Tibial artery (tissue), 4 donors: ENCODE measurements at regions not wholly inside any gene's neighbourhood (a gene's known extent, or its start where the extent isn't known, plus 50 kb on each side); places are given as distances from the start of the nearest gene placed in this dataset.
"Not testable (repeated sequence)": the region's sequence is repeated elsewhere in the genome, so short reads cannot be mapped to it uniquely, and the experiment has no call there.

Experiments used
- DNase-seq, 2 donors: peaks; one replicate each; pipeline ENCODE4 v3.0.0-alpha.2; 2019
- H3K27ac ChIP-seq, 2 donors: fragments of 200-600 bp; sonication (generic) in 1 of 2; 1 replicate in 1 of 2; 2 replicates in 1 of 2; pipeline ENCODE4 v1.5.1; 2018 to 2019; ENCODE audit warnings: mild to moderate bottlenecking in 1 of 2
- H3K27me3 ChIP-seq, 2 donors: fragments of 200-600 bp; sonication (generic) in 1 of 2; one replicate each; pipeline versions ENCODE4 v1.5.1 to v1.6.0; 2016 to 2019
- H3K36me3 ChIP-seq, 3 donors: fragments of 200-600 bp; sonication (generic) in 2 of 3; one replicate each; pipeline ENCODE4 v1.5.1; 2016 to 2019; ENCODE audit warnings: mild to moderate bottlenecking in 2 of 3
- H3K4me1 ChIP-seq, 4 donors: fragments of 200-600 bp; sonication (generic) in 2 of 4; 1 replicate in 3 of 4; 2 replicates in 1 of 4; pipeline ENCODE4 v1.5.1; 2016 to 2019
- H3K4me3 ChIP-seq, 2 donors: fragments of 200-600 bp; sonication (generic) in 1 of 2; 1 replicate in 1 of 2; 2 replicates in 1 of 2; pipeline ENCODE4 v1.5.1; 2018 to 2019; ENCODE audit warnings: mild to moderate bottlenecking in 2 of 2
- H3K9me3 ChIP-seq, 3 donors: fragments of 200-600 bp; sonication (generic) in 1 of 3; one replicate each; pipeline ENCODE4 v1.5.1; 2016 to 2019
- CTCF ChIP-seq, 2 experiments: fragments of 200-600 bp in 1 of 2; fragments of 450-650 bp in 1 of 2; IDR thresholded peaks; one replicate each; pipeline ENCODE4 v1.5.1; 2017 to 2019; ENCODE audit warnings: antibody characterized with exemption in 2 of 2, mild to moderate bottlenecking in 1 of 2, moderate library complexity in 1 of 2
- intact Hi-C: fragments of 100-400 bp; cut with DNase I; formaldehyde crosslinking; loops from one replicate; pipeline ENCODE4 v1.15.0; 2023; ENCODE audit warnings: low total_unique reads

- intact Hi-C loops = no loop called here
- no peaks in the 10 kb centered on the region for H3K4me1 ChIP-seq
Observed at GRCh38 chr2:95670167-95670566, 78.4 kb downstream of the TRIM43 start.

GRCh38 chr2:95670686-95671085, 78.9 kb downstream of the TRIM43 start:
- H3K4me3 ChIP-seq = no peak overlapping the region
- no peak for DNase-seq
- TF ChIP-seq CTCF (IDR thresholded peaks at IDR 0.05) = no peak
- intact Hi-C loops = no loop called here
- H3K27ac ChIP-seq = no peak overlapping the region
- no peaks in the 10 kb centered on the region for H3K4me1 ChIP-seq
- H3K27me3 ChIP-seq = peaks cover 0 to 9% of the 10 kb centered on the region in 2 donors
- H3K9me3 ChIP-seq = no peaks in the 10 kb centered on the region
- no peaks in the 10 kb centered on the region for H3K36me3 ChIP-seq

More at GRCh38 chr2:95670167-95670566, 78.4 kb downstream of the TRIM43 start:
- no peak for TF ChIP-seq CTCF (IDR thresholded peaks at IDR 0.05)
- Histone ChIP-seq H3K27me3 (peaks cover 0 to 7% of the 10 kb centered on the region in 2 donors), H3K36me3 (no peaks in the 10 kb centered on the region), H3K9me3 (no peaks in the 10 kb centered on the region), H3K4me3 (no peak overlapping the region), H3K27ac (no peak overlapping the region)
- no peak for DNase-seq

GRCh38 chr2:95671171-95671570, 79.4 kb downstream of the TRIM43 start:
- intact Hi-C loops, H3K4me1 ChIP-seq, H3K4me3 ChIP-seq, DNase-seq, H3K9me3 ChIP-seq, H3K27ac ChIP-seq, H3K36me3 ChIP-seq: not testable (repeated sequence)
- H3K27me3 ChIP-seq = peaks cover 0 to 11% of the 10 kb centered on the region in 2 donors

GRCh38 chr2:95671992-95672391, 80.2 kb downstream of the TRIM43 start:
- H3K36me3 ChIP-seq, intact Hi-C loops, H3K4me3 ChIP-seq, H3K27ac ChIP-seq, H3K4me1 ChIP-seq, H3K9me3 ChIP-seq, DNase-seq, H3K27me3 ChIP-seq: not testable (repeated sequence)

- H3K27ac ChIP-seq, H3K4me1 ChIP-seq, H3K9me3 ChIP-seq, H3K36me3 ChIP-seq, intact Hi-C loops, H3K4me3 ChIP-seq, H3K27me3 ChIP-seq, DNase-seq: not testable (repeated sequence)
Observed at GRCh38 chr2:95672500-95672899, 80.7 kb downstream of the TRIM43 start.

GRCh38 chr2:95674186-95674585, 82.4 kb downstream of the TRIM43 start:
- Histone ChIP-seq H3K36me3 (no peaks in the 10 kb centered on the region), H3K27ac (no peak overlapping the region), H3K9me3 (no peaks in the 10 kb centered on the region), H3K4me1 (no peaks in the 10 kb centered on the region), H3K4me3 (no peak overlapping the region), H3K27me3 (peaks cover 0 to 8% of the 10 kb centered on the region in 2 donors)
- intact Hi-C loops = no loop called here
- no peak for TF ChIP-seq CTCF (IDR thresholded peaks at IDR 0.05)
- no peak for DNase-seq

- H3K4me3 ChIP-seq, H3K27me3 ChIP-seq, H3K36me3 ChIP-seq, intact Hi-C loops, H3K27ac ChIP-seq, H3K4me1 ChIP-seq, DNase-seq, H3K9me3 ChIP-seq: not testable (repeated sequence)
Observed at GRCh38 chr2:95676573-95676972, 84.8 kb downstream of the TRIM43 start.

GRCh38 chr2:95677346-95677745, 85.5 kb downstream of the TRIM43 start:
- Histone ChIP-seq H3K9me3 (no peaks in the 10 kb centered on the region), H3K4me3 (no peak overlapping the region), H3K27me3 (peaks cover 0 to 8% of the 10 kb centered on the region in 2 donors), H3K27ac (no peak overlapping the region), H3K4me1 (peaks cover 0 to 4% (median 2%) of the 10 kb centered on the region in 4 donors), H3K36me3 (no peaks in the 10 kb centered on the region)
- DNase-seq = no peak
- intact Hi-C loops = no loop called here
- no peak for TF ChIP-seq CTCF (IDR thresholded peaks at IDR 0.05)

GRCh38 chr2:95677833-95678232, 86.0 kb downstream of the TRIM43 start:
- intact Hi-C loops, DNase-seq, H3K9me3 ChIP-seq, H3K27ac ChIP-seq, H3K36me3 ChIP-seq, H3K4me1 ChIP-seq, H3K4me3 ChIP-seq, H3K27me3 ChIP-seq: not testable (repeated sequence)

GRCh38 chr2:95681158-95681557, 89.4 kb downstream of the TRIM43 start:
- H3K27me3 ChIP-seq, H3K27ac ChIP-seq, H3K4me3 ChIP-seq, DNase-seq, intact Hi-C loops, H3K9me3 ChIP-seq, H3K36me3 ChIP-seq: not testable (repeated sequence)
- H3K4me1 ChIP-seq = peaks cover 0 to 14% (median 7%) of the 10 kb centered on the region in 4 donors

GRCh38 chr2:95681589-95682081, 89.8 kb downstream of the TRIM43 start:
- H3K4me3 ChIP-seq, H3K9me3 ChIP-seq, intact Hi-C loops, DNase-seq, H3K36me3 ChIP-seq, H3K27ac ChIP-seq, H3K27me3 ChIP-seq: not testable (repeated sequence)
- peaks cover 0 to 14% (median 7%) of the 10 kb centered on the region in 4 donors for H3K4me1 ChIP-seq
